GM18951 (cell line): ENCODE measurements at regions not wholly inside any gene's neighbourhood (a gene's known extent, or its start where the extent isn't known, plus 50 kb on each side); places are given as distances from the start of the nearest gene placed in this dataset.
"Not testable (repeated sequence)": the region's sequence is repeated elsewhere in the genome, so short reads cannot be mapped to it uniquely, and the experiment has no call there.

Experiments
- POLR2A ChIP-seq: IDR thresholded peaks from 4 replicates; pipeline ENCODE4 v1.6.1; 2011; ENCODE audit warnings: mild to moderate bottlenecking; ENCODE audit not compliant: insufficient read length, insufficient read depth; ENCODE audit errors: extremely low read depth
- in situ Hi-C: fragments of 300-500 bp; cut with MboI; formaldehyde crosslinking; loops from one replicate; pipeline ENCODE4 v1.12.0; 2022; ENCODE audit warnings: low sequenced_read_pairs, mixed read lengths, inconsistent platforms; ENCODE audit not compliant: unreplicated experiment

GRCh38 chr6:8175046-8175777 lies 72.9 kb upstream of the EEF1E1 start:
- no peak for TF ChIP-seq POLR2A

GRCh38 chr6:8174571-8174970 lies 72.2 kb upstream of the EEF1E1 start:
- in situ Hi-C loops = no loop called here
- no peak for TF ChIP-seq POLR2A

More at GRCh38 chr6:8175046-8175777, 72.9 kb upstream of the EEF1E1 start:
- in situ Hi-C loops = no loop called here

- TF ChIP-seq POLR2A = no peak
- in situ Hi-C loops = no loop called here
These were observed 70.2 kb upstream of the EEF1E1 start for GRCh38 chr6:8172530-8172929.

GRCh38 chr6:8170754-8171153 lies 68.4 kb upstream of the EEF1E1 start:
- in situ Hi-C loops = no loop called here

GRCh38 chr6:8170245-8170644 lies 67.9 kb upstream of the EEF1E1 start:
- TF ChIP-seq POLR2A = no peak
- in situ Hi-C loops = no loop called here

More at GRCh38 chr6:8170754-8171153, 68.4 kb upstream of the EEF1E1 start:
- TF ChIP-seq POLR2A = no peak

- TF ChIP-seq POLR2A = no peak
- in situ Hi-C loops = no loop called here
These were observed 63.8 kb upstream of the EEF1E1 start for GRCh38 chr6:8166156-8166555.

- in situ Hi-C loops = not testable (repeated sequence)
These were observed 62.7 kb upstream of the EEF1E1 start for GRCh38 chr6:8165008-8165407.

- in situ Hi-C loops = not testable (repeated sequence)
These were observed 61.9 kb upstream of the EEF1E1 start for GRCh38 chr6:8164281-8164680.

- in situ Hi-C loops = no loop called here
- no peak for TF ChIP-seq POLR2A
These were observed 57.6 kb upstream of the EEF1E1 start for GRCh38 chr6:8159966-8160365.

- in situ Hi-C loops = no loop called here
- no peak for TF ChIP-seq POLR2A
These were observed 55.5 kb upstream of the EEF1E1 start for GRCh38 chr6:8157839-8158238.

GRCh38 chr6:8155259-8156012 lies 53.1 kb upstream of the EEF1E1 start:
- no peak for TF ChIP-seq POLR2A
- in situ Hi-C loops = no loop called here
